ENCODE measurements at regions not wholly inside any gene's neighbourhood (a gene's known extent, or its start where the extent isn't known, plus 50 kb on each side); places are given as distances from the start of the nearest gene placed in this dataset.

- TF ChIP-seq CTCF (IDR thresholded peaks at IDR 0.05; ENCODE audit: low read depth, low read length, poor library complexity, severe bottlenecking) (no peak), EZH2phosphoT487 (IDR thresholded peaks at IDR 0.05; ENCODE audit: borderline replicate concordance, low read length) (no peak)
Measured at GRCh38 chr14:105856676-105857219, 330.4 kb downstream of the TMEM121 start.

Data from DOHH2 (cell line).